AG04449 (cell line): ENCODE measurements at regions not wholly inside any gene's neighbourhood (a gene's known extent, or its start where the extent isn't known, plus 50 kb on each side); places are given as distances from the start of the nearest gene placed in this dataset.

Source experiments
- CTCF ChIA-PET: fragments of 350-600 bp; formaldehyde crosslinking; extraction: SDS; loops from one replicate; lab custom pipeline; 2021; ENCODE audit warnings: antibody characterized with exemption; lab: Yijun Ruan, JAX
- POLR2A ChIA-PET: fragments of 400-600, 350-600 bp; formaldehyde crosslinking; extraction: SDS; loops from one replicate; lab custom pipeline; 2020; ENCODE audit warnings: antibody characterized with exemption, inconsistent platforms; lab: Yijun Ruan, JAX
- DNase-seq: peaks from one replicate; pipeline ENCODE4 v3.0.0-alpha.2; 2010; ENCODE audit warnings: low read depth, low spot score
- H3K4me3 ChIP-seq: 2 replicates; pipeline ENCODE4 v1.5.1; 2011; ENCODE audit warnings: low read depth, mild to moderate bottlenecking, control low read depth, low read length
- CTCF ChIP-seq: IDR thresholded peaks from one replicate; pipeline ENCODE4 v1.5.1; 2011; ENCODE audit warnings: mild to moderate bottlenecking, moderate library complexity, low read length, control low read depth, inconsistent platforms; ENCODE audit not compliant: insufficient read depth; ENCODE audit errors: missing control alignments

- H3K4me3 ChIP-seq: no peak overlapping the region
- no peak for TF ChIP-seq CTCF
- DNase-seq: no peak
- CTCF ChIA-PET: interaction anchor here (1.5 kb wide), 1 partner anchor 166 kb away, joined by 4 read pairs; no protein-coding TSS in a partner anchor
- POLR2A ChIA-PET: no interaction called here
Observed at GRCh38 chr22:27298742-27299141, 502.8 kb downstream of the MN1 start.

GRCh38 chr22:27299181-27300085 lies 502.1 kb downstream of the MN1 start:
- H3K4me3 ChIP-seq: peak overlapping the region; percentile 25; the same call in 1 of the 2 replicates
- TF ChIP-seq CTCF: no peak
- DNase-seq: no peak
- ChIA-PET POLR2A (interaction anchor here (0.6 kb wide), 1 partner anchor 24 kb away, joined by 3 read pairs; no protein-coding TSS in a partner anchor), CTCF (no interaction called here)

- CTCF ChIA-PET: no interaction called here
- no peak for DNase-seq
- POLR2A ChIA-PET: interaction anchor here (0.6 kb wide), 1 partner anchor 25 kb away, joined by 3 read pairs; no protein-coding TSS in a partner anchor
- H3K4me3 ChIP-seq: no peak overlapping the region
- TF ChIP-seq CTCF: no peak
Observed at GRCh38 chr22:27300536-27301285, 500.8 kb downstream of the MN1 start.

GRCh38 chr22:27302501-27302900 lies 499.1 kb downstream of the MN1 start:
- TF ChIP-seq CTCF: no peak
- CTCF ChIA-PET: interaction anchor here (0.7 kb wide), 1 partner anchor 19 kb away, joined by 3 read pairs; no protein-coding TSS in a partner anchor
- no peak for DNase-seq
- no peak overlapping the region for H3K4me3 ChIP-seq
- POLR2A ChIA-PET: no interaction called here

GRCh38 chr22:27303718-27304117 lies 497.8 kb downstream of the MN1 start:
- ChIA-PET POLR2A (no interaction called here), CTCF (no interaction called here)
- DNase-seq: no peak
- no peak overlapping the region for H3K4me3 ChIP-seq
- TF ChIP-seq CTCF: no peak

GRCh38 chr22:27306771-27307170 lies 494.8 kb downstream of the MN1 start:
- no peak for TF ChIP-seq CTCF
- ChIA-PET CTCF (no interaction called here), POLR2A (no interaction called here)
- H3K4me3 ChIP-seq: no peak overlapping the region
- no peak for DNase-seq
